Karpas-422 (cell line): ENCODE measurements at regions not wholly inside any gene's neighbourhood (a gene's known extent, or its start where the extent isn't known, plus 50 kb on each side); places are given as distances from the start of the nearest gene placed in this dataset.

Source experiments
- DNase-seq: peaks from one replicate; pipeline ENCODE4 v3.0.0-alpha.2; 2015
- H2AFZ ChIP-seq: fragments of 200-600 bp; sonication (generic); 2 replicates; pipeline ENCODE4 v1.6.1; 2014; ENCODE audit warnings: antibody characterized with exemption, low read length, mixed read lengths
- H3K27ac ChIP-seq: fragments of 200-600 bp; sonication (generic); 2 replicates; pipeline ENCODE4 v1.5.1; 2014; ENCODE audit warnings: mild to moderate bottlenecking, low read length, moderate library complexity
- H3K27me3 ChIP-seq: fragments of 200-600 bp; sonication (generic); 2 replicates; pipeline ENCODE4 v1.6.1; 2014; ENCODE audit warnings: low read length, mixed read lengths
- H3K36me3 ChIP-seq: fragments of 200-600 bp; sonication (generic); 2 replicates; pipeline ENCODE4 v1.6.1; 2014; ENCODE audit warnings: low read length, mixed read lengths; ENCODE audit not compliant: insufficient read depth
- H3K4me1 ChIP-seq: fragments of 200-600 bp; sonication (generic); 2 replicates; pipeline ENCODE4 v1.6.1; 2014; ENCODE audit warnings: mild to moderate bottlenecking, low read length, mixed read lengths
- H3K4me2 ChIP-seq: fragments of 200-600 bp; sonication (generic); 2 replicates; pipeline ENCODE4 v1.6.1; 2014; ENCODE audit warnings: low read length, low read depth, mild to moderate bottlenecking; ENCODE audit not compliant: poor library complexity, severe bottlenecking
- H3K4me3 ChIP-seq: fragments of 200-600 bp; sonication (generic); 2 replicates; pipeline ENCODE4 v1.5.1; 2014; ENCODE audit warnings: mild to moderate bottlenecking, antibody characterized with exemption, low read length, mixed read lengths
- H3K79me2 ChIP-seq: fragments of 200-600 bp; sonication (generic); 2 replicates; pipeline ENCODE4 v1.6.1; 2014; ENCODE audit warnings: mild to moderate bottlenecking, low read length, mixed read lengths
- H3K9ac ChIP-seq: fragments of 200-600 bp; sonication (generic); 2 replicates; pipeline ENCODE4 v1.6.0; 2014; ENCODE audit warnings: low read length
- H3K9me2 ChIP-seq: fragments of 200-600 bp; sonication (generic), shearing (Covaris generic); replicated peaks from 2 replicates; pipeline ENCODE4 v1.6.0; 2014; ENCODE audit warnings: mild to moderate bottlenecking, low read length, moderate library complexity; ENCODE audit not compliant: insufficient read depth
- H3K9me3 ChIP-seq: fragments of 300-700, 200-600 bp; sonication (generic); 2 replicates; pipeline ENCODE4 v1.6.1; 2014; ENCODE audit warnings: low read length, mixed read lengths
- H4K20me1 ChIP-seq: fragments of 200-600 bp; sonication (generic); 2 replicates; pipeline ENCODE4 v1.6.1; 2014; ENCODE audit warnings: mild to moderate bottlenecking, antibody characterized with exemption, low read length, low read depth; ENCODE audit not compliant: insufficient read depth

- no peak overlapping the region for H3K4me2 ChIP-seq
- no peaks in the 10 kb centered on the region for H3K4me1 ChIP-seq
- H2AFZ ChIP-seq, result no peak overlapping the region
- H3K79me2 ChIP-seq, result no peaks in the 10 kb centered on the region
- H3K27me3 ChIP-seq, result no peaks in the 10 kb centered on the region
- no peaks in the 10 kb centered on the region for H4K20me1 ChIP-seq
- no peak overlapping the region for H3K4me3 ChIP-seq
- no peaks in the 10 kb centered on the region for H3K9me2 ChIP-seq
- H3K27ac ChIP-seq, result no peak overlapping the region
- no peak overlapping the region for H3K9ac ChIP-seq
- H3K9me3 ChIP-seq, result peaks cover 69% of the 10 kb centered on the region
- DNase-seq, result no peak
- H3K36me3 ChIP-seq, result no peaks in the 10 kb centered on the region
These were observed 69.8 kb upstream of the PGR start for GRCh38 chr11:101199416-101199815.

DNA sequence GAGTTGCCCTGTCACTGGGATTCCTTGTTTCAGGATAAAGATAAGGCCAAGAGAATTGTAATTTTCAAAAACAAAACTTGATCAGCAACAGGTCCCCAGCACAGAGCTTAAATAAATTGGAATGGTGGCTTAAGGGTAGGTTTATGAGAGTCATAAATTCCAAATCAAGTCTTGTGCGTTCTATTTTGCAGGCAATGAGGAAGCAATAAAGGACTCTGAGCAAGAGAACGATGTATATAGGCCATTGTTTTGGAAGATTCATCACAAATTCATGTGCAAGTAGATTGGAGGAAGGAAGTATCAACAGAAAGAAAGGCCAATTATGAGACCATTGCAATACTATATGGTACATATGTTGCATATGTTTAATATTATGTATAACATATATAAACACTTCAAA is 65.7 kb upstream of the PGR start:
- Histone ChIP-seq H3K27ac (no peak overlapping the region), H3K36me3 (no peaks in the 10 kb centered on the region), H3K9me3 (peaks cover 74% of the 10 kb centered on the region), H3K9ac (no peak overlapping the region), H2AFZ (no peak overlapping the region), H3K79me2 (no peaks in the 10 kb centered on the region), H3K4me1 (no peaks in the 10 kb centered on the region), H4K20me1 (no peaks in the 10 kb centered on the region), H3K9me2 (no peaks in the 10 kb centered on the region), H3K4me3 (no peak overlapping the region), H3K27me3 (no peaks in the 10 kb centered on the region), H3K4me2 (no peak overlapping the region)
- DNase-seq, result no peak

DNA sequence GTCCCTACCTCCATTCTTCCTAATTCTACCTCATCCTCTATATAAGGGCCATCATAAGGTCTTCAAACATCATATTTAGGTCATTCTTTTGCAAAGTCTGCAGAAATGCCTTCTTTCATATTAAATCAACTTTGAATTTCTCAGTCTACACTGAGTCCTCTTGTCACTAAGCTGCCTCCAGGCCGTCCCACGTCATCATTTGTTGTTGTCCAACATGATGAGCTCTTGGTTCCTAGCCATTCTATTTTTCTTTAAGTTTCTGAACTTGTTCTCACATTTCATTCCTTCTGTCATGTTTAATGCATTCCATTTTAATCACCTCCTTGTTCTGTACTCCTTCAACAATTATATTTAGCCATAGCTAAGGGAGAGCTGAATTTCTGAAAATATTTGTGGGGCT is 59.2 kb upstream of the PGR start:
- Histone ChIP-seq H3K27me3 (no peaks in the 10 kb centered on the region), H3K27ac (no peak overlapping the region), H3K9ac (no peak overlapping the region), H3K4me1 (no peaks in the 10 kb centered on the region), H3K36me3 (no peaks in the 10 kb centered on the region), H2AFZ (no peak overlapping the region), H3K79me2 (no peaks in the 10 kb centered on the region), H4K20me1 (no peaks in the 10 kb centered on the region), H3K4me3 (no peak overlapping the region), H3K4me2 (no peak overlapping the region), H3K9me3 (peaks cover 74% of the 10 kb centered on the region), H3K9me2 (no peaks in the 10 kb centered on the region)
- DNase-seq, result no peak

GRCh38 chr11:101188173-101188572 is 58.6 kb upstream of the PGR start:
- Histone ChIP-seq H3K79me2 (no peaks in the 10 kb centered on the region), H3K4me2 (no peak overlapping the region), H3K9me3 (peaks cover 71% of the 10 kb centered on the region), H4K20me1 (no peaks in the 10 kb centered on the region), H3K27ac (no peak overlapping the region), H2AFZ (no peak overlapping the region), H3K4me3 (no peak overlapping the region), H3K9ac (no peak overlapping the region), H3K27me3 (no peaks in the 10 kb centered on the region), H3K36me3 (no peaks in the 10 kb centered on the region), H3K4me1 (no peaks in the 10 kb centered on the region), H3K9me2 (no peaks in the 10 kb centered on the region)
- no peak for DNase-seq

DNA sequence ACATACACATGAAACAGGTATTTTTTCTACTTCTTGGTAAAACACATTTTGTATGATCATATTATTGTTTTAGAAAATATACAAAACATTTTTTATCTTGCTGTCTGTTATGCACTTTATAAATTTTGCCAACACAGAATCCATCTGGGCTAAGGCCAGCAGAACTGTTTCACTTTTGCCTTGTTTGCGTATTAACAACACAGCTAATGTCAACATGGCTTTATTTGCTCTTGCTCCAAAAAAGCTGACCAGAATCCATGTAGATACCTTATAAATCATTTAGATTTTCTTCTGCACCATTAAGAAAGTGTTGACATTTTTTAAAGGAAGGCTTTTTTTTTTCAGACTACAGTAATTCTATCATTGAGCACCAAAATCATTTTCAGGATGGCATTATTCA is 58.1 kb upstream of the PGR start:
- Histone ChIP-seq H3K4me1 (no peaks in the 10 kb centered on the region), H3K9me2 (no peaks in the 10 kb centered on the region), H4K20me1 (no peaks in the 10 kb centered on the region), H3K36me3 (no peaks in the 10 kb centered on the region), H2AFZ (no peak overlapping the region), H3K4me3 (no peak overlapping the region), H3K9ac (no peak overlapping the region), H3K79me2 (no peaks in the 10 kb centered on the region), H3K4me2 (no peak overlapping the region), H3K27ac (no peak overlapping the region), H3K9me3 (peaks cover 67% of the 10 kb centered on the region), H3K27me3 (no peaks in the 10 kb centered on the region)
- DNase-seq, result no peak

- H3K4me2 ChIP-seq, result no peak overlapping the region
- no peak overlapping the region for H3K4me3 ChIP-seq
- H3K79me2 ChIP-seq, result no peaks in the 10 kb centered on the region
- no peak for DNase-seq
- no peaks in the 10 kb centered on the region for H3K27me3 ChIP-seq
- H3K4me1 ChIP-seq, result no peaks in the 10 kb centered on the region
- no peak overlapping the region for H2AFZ ChIP-seq
- no peak overlapping the region for H3K9ac ChIP-seq
- H4K20me1 ChIP-seq, result no peaks in the 10 kb centered on the region
- no peaks in the 10 kb centered on the region for H3K9me2 ChIP-seq
- H3K36me3 ChIP-seq, result no peaks in the 10 kb centered on the region
- H3K9me3 ChIP-seq, result peaks cover 66% of the 10 kb centered on the region
- H3K27ac ChIP-seq, result no peak overlapping the region
These were observed 56.4 kb upstream of the PGR start for GRCh38 chr11:101185985-101186384.

- no peaks in the 10 kb centered on the region for H3K9me2 ChIP-seq
- no peaks in the 10 kb centered on the region for H3K4me1 ChIP-seq
- H3K9me3 ChIP-seq, result peaks cover 76% of the 10 kb centered on the region
- no peaks in the 10 kb centered on the region for H3K27me3 ChIP-seq
- H3K36me3 ChIP-seq, result no peaks in the 10 kb centered on the region
- H3K4me3 ChIP-seq, result no peak overlapping the region
- no peak overlapping the region for H2AFZ ChIP-seq
- no peak overlapping the region for H3K9ac ChIP-seq
- no peaks in the 10 kb centered on the region for H4K20me1 ChIP-seq
- no peak overlapping the region for H3K4me2 ChIP-seq
- no peak overlapping the region for H3K27ac ChIP-seq
- no peak for DNase-seq
- no peaks in the 10 kb centered on the region for H3K79me2 ChIP-seq
These were observed 52.9 kb upstream of the PGR start for GRCh38 chr11:101182467-101182866.

DNA sequence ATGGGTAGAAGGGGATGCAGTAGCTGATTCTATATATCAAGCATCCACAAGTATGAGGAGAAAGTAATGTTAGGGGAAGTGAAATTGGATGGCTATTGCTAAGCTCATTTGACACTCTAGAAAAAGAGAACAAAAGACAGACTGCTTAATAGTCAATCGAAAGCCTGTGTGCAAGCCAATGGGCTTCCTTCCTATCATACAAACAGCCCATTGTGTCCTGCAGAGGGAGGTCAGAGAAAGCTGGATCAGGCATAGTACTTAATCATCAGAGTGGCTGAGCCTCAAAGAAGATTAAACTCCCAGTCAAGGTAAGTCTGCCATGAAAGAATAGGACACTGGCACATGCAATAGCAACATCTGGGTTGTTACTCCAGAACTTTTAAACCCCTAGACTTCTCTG is 50.9 kb upstream of the PGR start:
- Histone ChIP-seq H3K4me1 (no peaks in the 10 kb centered on the region), H3K4me2 (no peak overlapping the region), H3K9ac (no peak overlapping the region)

More for the DNA sequence above, 50.9 kb upstream of the PGR start:
- DNase-seq, result no peak
- H3K27ac ChIP-seq, result no peak overlapping the region
- no peak overlapping the region for H2AFZ ChIP-seq
- no peaks in the 10 kb centered on the region for H4K20me1 ChIP-seq
- no peaks in the 10 kb centered on the region for H3K9me2 ChIP-seq
- no peaks in the 10 kb centered on the region for H3K36me3 ChIP-seq
- H3K9me3 ChIP-seq, result peaks cover 77% of the 10 kb centered on the region
- H3K27me3 ChIP-seq, result no peaks in the 10 kb centered on the region
- no peaks in the 10 kb centered on the region for H3K79me2 ChIP-seq
- H3K4me3 ChIP-seq, result no peak overlapping the region
